ENCODE measurements at regions not wholly inside any gene's neighbourhood (a gene's known extent, or its start where the extent isn't known, plus 50 kb on each side); places are given as distances from the start of the nearest gene placed in this dataset.

DNA sequence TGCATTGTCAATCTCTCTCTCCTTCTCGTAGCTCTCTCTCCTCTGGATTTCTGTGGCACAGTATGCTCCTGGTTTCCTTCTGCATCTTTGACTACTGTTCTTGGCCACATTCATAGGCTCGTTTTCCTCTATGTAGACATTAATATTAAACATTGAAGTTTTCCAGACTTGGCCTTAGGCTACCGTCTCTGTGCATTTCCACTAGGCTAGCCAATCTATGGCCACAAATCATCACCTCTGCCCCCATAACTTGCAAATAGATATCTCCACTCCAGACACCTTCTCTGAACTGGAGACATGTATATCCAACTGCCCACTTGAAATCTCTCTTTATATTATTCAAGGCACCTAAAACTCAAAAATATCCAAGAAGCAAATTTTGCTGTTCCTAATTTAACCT lies 768.5 kb downstream of the TSN start:
- TF ChIP-seq, protein P1, sequence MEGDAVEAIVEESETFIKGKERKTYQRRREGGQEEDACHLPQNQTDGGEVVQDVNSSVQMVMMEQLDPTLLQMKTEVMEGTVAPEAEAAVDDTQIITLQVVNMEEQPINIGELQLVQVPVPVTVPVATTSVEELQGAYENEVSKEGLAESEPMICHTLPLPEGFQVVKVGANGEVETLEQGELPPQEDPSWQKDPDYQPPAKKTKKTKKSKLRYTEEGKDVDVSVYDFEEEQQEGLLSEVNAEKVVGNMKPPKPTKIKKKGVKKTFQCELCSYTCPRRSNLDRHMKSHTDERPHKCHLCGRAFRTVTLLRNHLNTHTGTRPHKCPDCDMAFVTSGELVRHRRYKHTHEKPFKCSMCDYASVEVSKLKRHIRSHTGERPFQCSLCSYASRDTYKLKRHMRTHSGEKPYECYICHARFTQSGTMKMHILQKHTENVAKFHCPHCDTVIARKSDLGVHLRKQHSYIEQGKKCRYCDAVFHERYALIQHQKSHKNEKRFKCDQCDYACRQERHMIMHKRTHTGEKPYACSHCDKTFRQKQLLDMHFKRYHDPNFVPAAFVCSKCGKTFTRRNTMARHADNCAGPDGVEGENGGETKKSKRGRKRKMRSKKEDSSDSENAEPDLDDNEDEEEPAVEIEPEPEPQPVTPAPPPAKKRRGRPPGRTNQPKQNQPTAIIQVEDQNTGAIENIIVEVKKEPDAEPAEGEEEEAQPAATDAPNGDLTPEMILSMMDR (IDR thresholded peaks at IDR 0.05): no peak
- TF ChIP-seq POLR2A (IDR thresholded peaks at IDR 0.05): no peak

Data from ovary (tissue), 3 donors.